Fibroblast of lung (primary cell): ENCODE measurements at regions not wholly inside any gene's neighbourhood (a gene's known extent, or its start where the extent isn't known, plus 50 kb on each side); places are given as distances from the start of the nearest gene placed in this dataset.
"Not testable (repeated sequence)": the region's sequence is repeated elsewhere in the genome, so short reads cannot be mapped to it uniquely, and the experiment has no call there.

ENCODE experiments used
- CTCF ChIP-seq, 2 donors: IDR thresholded peaks in 1 of 2; conservative IDR thresholded peaks in 1 of 2; 1 replicate in 1 of 2; 2 replicates in 1 of 2; pipeline ENCODE4 v1.5.1; 2011 to 2012; ENCODE audit warnings: low read length in 2 of 2, control low read depth in 1 of 2, inconsistent platforms in 1 of 2, low read depth in 1 of 2, mild to moderate bottlenecking in 1 of 2
- EZH2 ChIP-seq: IDR thresholded peaks from 2 replicates; pipeline ENCODE4 v1.5.1; 2012; ENCODE audit warnings: low read length, control low read depth, mild to moderate bottlenecking; ENCODE audit errors: missing control alignments

DNA sequence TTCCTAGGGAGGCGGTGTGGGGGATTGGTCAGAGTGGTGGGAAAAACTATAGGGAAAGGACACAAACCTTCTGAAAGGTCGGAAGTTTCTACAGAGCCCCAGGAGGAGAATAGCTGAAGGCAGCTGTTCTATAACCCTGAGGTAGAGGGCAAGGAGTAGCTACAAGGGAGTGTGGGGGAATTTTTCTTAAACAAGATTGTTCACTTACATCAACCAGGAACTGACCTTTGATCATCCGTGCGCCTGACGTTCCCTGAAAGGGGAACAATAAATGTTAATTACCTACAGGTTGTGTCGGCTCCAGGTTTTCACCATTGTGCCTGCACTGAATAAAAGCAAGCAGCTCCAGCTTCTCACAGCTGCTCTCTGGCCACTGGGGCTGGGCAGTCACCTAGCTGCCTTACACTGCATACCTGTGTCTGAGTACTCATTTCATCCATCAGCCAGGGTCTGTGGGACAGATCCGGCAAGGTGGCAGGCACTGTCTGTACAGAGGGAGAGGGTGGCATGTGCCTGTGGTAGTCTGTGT, 59.3 kb upstream of the IMP4 start:
- not testable (repeated sequence) for TF ChIP-seq CTCF (conservative IDR thresholded peaks at IDR 0.05 in 1 of 2, IDR thresholded peaks at IDR 0.05 in 1 of 2; ENCODE audit: low read depth in 1 of 2, low read length in 2 of 2); EZH2
